ENCODE measurements at regions not wholly inside any gene's neighbourhood (a gene's known extent, or its start where the extent isn't known, plus 50 kb on each side); places are given as distances from the start of the nearest gene placed in this dataset.

DNA sequence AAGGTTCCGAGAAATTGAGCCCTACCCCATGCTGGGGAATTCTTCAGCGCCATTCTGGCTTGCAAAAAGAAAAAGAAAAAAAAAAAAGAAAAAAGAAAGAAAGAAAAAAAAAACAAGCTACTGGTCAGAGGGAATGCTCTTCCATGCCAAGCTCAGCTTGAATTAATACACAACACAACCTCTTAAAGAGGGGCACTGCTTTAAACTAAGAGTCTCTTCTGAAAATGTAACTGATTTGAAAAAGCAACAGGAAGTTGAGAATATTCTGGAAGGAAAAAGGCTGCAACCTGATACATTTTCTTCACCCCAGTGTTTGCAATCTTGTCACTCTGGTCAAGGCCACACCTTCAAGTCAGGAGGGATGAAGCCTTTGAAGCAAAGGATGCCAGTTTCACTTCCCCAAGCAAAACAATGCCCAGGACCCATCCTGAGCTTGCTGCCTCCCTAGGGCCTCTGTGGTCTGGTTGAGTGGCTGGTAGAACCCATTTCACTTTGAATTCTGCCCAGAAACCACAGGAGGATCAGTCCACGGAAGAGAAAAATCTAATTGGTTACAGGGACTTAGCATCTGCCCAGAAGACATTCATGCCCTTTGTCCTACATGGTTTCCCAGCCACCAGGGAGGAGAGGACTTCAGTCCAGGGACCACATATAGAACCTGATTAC is 389.7 kb downstream of the SOX9 start:
- no peak for DNase-seq

DNA sequence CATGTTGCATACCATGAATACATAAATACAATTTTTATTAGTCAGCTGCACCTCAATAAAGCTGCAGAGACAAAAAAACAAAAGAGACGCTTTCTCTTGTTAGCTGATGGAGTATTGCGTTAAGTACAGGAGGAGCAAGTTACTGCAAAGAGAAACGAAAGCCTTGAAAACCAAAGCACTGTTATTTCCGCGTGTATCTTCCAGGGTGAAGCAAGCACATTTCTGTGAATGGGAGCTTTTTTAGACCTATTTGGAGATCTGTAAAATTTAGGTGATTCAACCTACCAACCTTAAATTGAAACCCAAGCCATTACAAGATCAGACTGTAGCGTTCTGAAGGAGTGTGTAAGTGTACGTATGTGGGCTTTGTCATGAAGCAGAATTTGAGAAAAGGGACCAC is 390.4 kb downstream of the SOX9 start:
- DNase-seq, result no peak

GRCh38 chr17:72511874-72512273 is 391.1 kb downstream of the SOX9 start:
- DNase-seq, result no peak

- no peak for DNase-seq
Measured at GRCh38 chr17:72512649-72513556, 392.1 kb downstream of the SOX9 start.

DNA sequence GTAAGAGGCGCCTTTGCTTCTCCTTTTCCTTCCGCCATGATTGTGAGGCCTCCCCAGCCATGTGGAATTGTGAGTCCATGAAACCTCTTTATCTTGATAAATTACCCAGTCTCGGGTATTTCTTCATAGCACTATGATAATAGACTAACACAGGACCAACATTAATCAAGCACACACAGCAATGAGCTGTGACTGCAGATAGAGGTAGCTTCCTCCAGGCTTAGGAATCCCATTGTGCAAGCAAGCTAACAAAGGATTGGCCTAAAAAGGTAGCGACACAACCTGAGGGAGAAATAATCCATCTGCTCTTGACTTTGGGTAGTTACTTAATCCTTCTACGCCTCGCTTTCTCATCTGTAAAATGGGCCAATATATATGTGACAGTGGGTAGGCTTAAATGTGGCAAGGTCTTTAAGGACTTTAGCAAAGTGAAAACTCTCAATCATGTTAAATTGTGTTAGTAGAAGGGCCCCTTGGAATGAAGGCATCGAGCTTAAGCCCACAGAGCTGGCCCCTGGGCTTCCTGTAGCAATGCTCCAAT is 393.6 kb downstream of the SOX9 start:
- no peak for DNase-seq

GRCh38 chr17:72514891-72515290 is 394.1 kb downstream of the SOX9 start:
- peak; percentile 46 for DNase-seq

DNA sequence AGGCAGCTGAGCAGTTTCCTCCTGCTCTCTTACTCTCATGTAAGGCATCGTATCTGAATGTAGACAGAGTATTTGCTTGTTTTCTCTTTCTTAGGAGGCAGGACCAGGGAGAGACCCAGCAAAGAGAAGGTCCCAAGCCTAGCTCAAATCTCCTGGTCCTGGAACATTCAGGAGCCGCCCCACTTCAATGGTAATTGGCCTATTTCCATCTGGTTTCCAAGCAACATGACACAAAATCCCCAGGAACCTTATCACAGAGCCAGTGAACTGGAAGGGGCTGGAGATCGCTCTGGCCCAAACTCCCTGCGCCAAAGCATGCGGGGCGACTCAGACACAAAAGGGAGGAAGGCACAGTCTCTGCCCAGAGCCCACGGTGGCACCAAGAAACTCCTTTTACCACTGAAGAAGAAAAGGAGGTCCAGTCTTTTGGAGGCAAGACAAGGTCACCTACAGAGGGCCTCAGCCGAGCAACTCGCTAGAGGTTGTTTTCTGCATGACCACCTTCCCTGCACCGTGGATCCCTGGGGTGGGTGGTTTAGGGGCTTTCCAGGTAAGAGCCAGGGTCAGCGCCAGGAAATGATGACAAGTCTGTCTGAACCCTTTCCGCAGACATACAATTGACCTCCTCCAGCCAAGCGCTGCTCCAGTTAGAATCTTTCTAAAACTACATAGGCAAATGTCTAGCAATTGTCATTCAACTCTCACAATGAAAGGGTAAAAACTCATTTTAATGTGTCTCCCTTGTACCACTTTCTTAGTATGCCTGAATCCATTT is 394.7 kb downstream of the SOX9 start:
- DNase-seq, result no peak

- no peak for DNase-seq
Measured at GRCh38 chr17:72516772-72517399, 396.1 kb downstream of the SOX9 start.

- no peak for DNase-seq
Measured at GRCh38 chr17:72517413-72518158, 396.8 kb downstream of the SOX9 start.

- no peak for DNase-seq
Measured at GRCh38 chr17:72518159-72518732, 397.4 kb downstream of the SOX9 start.

DNA sequence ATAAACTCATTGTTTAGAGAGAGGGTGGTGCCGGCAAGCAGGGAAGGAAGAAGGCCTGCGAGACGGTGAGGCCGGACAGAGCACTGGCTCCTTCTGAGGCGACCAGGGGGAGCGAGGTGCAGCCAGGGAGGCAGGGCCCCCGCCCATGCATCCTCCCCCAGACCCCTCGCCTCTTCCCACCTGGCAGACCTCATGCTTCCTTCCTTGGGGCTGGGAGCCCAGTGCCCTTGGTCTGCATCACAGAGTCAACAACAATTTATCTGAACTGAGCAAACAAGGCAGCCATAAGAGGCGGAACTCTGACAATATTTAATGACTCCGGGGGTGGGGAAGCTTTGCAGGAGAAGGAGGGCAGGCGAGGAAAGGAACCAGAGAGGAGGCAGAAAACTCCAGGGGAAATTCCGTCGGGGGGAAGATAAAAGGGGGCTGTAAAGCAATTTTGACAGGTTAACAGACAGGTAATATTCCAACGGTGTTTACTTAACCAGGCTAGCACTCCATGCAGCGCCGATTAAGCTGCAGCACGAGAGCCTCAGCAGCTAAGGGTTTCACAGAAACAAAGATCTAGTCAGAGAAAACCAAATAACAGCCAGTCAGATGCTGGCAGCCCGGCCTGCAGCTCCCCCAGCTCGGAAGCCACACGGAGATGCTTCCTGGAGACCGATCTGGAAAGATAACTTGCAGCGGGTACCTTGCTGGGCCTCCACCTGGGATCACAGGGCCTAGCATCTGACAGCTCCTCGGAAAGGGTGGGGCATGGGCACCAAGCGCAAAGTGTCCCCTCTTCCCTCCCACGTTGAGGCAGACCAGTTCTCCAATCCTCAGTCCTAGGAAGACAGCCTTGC is 398.2 kb downstream of the SOX9 start:
- DNase-seq, result no peak

- no peak for DNase-seq
Measured at GRCh38 chr17:72519598-72519936, 398.7 kb downstream of the SOX9 start.

DNA sequence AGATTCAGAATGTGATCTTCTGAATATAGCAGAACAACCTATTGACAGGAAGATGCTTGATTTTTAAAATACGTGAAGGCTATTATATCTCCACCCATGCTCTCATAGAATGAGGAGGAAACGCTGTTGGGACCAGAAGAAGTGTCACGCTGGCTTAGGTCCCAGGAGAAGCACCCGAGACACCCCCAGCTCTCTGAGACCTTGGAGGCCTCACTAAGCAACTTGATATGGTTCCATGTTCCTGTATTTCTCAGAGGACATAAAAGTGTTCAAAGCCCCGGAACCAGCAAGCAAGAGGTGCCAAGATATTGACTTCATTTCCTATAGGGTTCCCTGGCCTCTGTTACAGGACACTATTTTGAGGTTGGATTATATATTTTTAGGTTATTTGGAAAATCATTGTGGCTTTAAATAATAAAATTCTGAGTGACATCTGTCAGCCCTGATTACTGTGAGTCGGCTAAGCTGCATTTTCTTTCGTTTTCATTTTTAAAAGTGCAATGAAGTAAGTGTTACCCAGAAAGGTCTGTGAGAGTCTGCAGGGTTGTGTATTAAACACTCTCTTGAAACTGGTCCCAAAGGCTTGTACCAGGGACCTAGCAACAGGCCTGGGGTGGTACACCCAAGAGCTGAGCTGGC is 400.0 kb downstream of the SOX9 start:
- DNase-seq, result no peak

DNA sequence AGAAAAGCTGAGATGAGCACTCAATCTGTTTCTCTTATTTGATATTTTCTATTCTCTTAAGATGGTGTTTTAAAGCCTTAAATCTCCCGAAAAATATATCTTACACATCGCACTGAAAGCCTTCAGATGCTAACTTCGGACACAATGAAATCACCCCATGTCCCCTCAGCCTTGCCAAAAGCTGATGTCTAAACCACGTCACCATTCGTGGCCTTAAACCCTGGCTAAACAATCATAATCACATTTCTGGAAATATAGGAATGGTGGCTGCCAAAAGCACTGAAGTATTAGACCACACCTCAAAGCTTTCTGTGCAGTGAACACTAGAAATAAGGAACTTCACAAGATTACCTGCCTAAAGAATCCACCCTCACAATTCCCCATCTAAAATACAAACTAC is 402.7 kb downstream of the SOX9 start:
- DNase-seq, result peak; percentile 38

DNA sequence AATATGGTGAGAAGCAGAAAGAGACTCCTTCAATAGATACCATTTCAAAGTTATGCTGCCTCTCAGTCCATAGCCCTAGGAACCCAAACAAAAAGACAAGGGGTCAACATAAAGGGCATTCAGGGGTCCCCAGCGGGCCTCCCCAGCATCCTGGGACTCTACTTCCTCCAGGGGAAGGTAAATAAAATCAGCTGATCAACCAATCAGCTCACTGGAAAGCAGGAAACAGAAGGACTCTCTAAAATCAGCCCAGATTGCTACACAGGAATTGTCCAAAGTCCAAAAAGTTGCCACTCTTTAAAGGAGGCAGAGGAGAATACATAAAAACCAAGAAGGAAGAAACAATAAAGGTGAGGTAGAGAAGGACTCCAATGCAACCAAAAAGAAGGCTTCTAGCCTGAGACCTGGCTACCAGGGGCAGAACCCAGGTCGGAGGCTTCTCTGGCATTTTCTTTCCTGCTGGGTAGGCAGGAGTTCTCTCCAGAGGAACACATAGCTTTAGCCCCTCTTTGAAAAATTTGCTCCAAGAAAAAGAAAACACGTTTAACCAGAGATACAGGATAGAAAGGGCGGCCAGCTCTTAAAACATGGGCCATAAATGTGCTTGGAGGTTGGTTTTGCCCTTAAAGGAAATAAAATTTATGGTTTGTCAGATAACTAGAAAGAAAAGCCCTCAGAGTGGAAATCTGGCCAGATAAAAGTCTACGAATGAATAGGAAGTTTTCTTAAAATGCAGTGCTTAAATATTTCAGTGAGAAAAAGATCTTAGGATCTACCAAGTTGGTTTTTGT is 404.6 kb downstream of the SOX9 start:
- no peak for DNase-seq

DNA sequence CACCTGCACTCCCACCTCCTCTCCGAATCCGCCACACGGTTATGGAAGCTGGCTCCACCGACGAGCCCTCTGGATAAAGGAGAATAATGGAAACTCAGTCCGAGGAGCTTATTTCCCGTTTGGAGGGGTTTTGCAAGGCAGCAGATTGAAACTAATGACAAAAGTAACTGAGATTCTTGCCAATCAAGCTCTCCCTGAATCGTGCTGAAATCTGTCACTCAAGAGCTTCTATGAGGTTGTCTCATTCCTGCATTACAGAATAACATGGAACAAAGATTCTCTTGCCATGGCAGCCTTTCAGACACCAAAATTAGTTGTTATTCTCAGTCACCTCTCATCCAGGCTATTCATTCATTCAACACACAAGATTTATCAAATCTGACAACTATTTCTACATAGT is 405.9 kb downstream of the SOX9 start:
- no peak for DNase-seq

GRCh38 chr17:72527789-72528188 is 407.0 kb downstream of the SOX9 start:
- no peak for DNase-seq

DNA sequence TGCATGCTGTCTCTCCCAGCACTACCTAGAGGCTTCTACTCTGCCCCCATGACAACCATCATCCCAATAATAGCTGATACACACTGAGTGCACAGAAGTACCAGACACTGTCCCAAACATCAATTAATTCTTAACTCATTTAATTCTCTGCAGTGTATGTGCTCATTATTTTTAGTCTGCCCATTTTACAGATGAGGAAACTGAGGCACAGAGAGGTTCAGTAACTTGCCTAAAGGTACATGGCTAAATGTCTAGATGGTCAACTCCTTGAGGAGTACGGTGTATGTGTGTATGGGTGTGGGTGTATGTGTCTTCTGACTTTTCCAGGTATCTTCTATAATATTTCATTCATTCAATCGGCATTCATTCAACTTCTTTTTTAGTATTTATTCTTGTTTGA is 407.9 kb downstream of the SOX9 start:
- no peak for DNase-seq

DNA sequence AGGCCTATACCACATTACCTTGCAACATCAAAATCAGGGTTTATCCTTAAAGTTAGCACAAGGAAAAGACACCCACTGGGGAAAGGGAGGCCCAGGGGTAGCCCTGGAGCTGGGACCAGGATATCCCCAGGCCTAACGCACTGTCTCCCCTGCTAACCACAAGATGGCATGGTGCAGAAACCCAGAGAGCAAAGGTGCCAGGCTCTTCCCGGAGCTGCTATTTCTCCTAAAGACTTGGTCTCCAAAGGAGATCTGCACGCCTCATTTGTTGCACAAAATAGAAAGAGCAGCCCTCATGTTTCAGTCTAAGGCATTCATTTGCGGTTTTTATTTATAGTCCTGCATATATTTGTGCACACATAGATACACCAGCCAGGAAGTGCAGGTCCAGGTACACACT is 408.6 kb downstream of the SOX9 start:
- no peak for DNase-seq

All from hindlimb muscle (tissue), 1 donor.